ENCODE measurements at regions not wholly inside any gene's neighbourhood (a gene's known extent, or its start where the extent isn't known, plus 50 kb on each side); places are given as distances from the start of the nearest gene placed in this dataset.

GRCh38 chr7:79911420-79911819, 223.2 kb upstream of the GNAI1 start:
- Histone ChIP-seq H3K9me3 (peaks cover 0 to 7% (median 2%) of the 10 kb centered on the region in 3 donors), H3K27ac (no peak overlapping the region), H3K4me1 (no peaks in the 10 kb centered on the region), H3K36me3 (no peaks in the 10 kb centered on the region), H3K27me3 (no peaks in the 10 kb centered on the region), H3K4me3 (no peak overlapping the region)
- DNase-seq: no peak
- TF ChIP-seq, protein P1, sequence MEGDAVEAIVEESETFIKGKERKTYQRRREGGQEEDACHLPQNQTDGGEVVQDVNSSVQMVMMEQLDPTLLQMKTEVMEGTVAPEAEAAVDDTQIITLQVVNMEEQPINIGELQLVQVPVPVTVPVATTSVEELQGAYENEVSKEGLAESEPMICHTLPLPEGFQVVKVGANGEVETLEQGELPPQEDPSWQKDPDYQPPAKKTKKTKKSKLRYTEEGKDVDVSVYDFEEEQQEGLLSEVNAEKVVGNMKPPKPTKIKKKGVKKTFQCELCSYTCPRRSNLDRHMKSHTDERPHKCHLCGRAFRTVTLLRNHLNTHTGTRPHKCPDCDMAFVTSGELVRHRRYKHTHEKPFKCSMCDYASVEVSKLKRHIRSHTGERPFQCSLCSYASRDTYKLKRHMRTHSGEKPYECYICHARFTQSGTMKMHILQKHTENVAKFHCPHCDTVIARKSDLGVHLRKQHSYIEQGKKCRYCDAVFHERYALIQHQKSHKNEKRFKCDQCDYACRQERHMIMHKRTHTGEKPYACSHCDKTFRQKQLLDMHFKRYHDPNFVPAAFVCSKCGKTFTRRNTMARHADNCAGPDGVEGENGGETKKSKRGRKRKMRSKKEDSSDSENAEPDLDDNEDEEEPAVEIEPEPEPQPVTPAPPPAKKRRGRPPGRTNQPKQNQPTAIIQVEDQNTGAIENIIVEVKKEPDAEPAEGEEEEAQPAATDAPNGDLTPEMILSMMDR (IDR thresholded peaks at IDR 0.05): no peak
- intact Hi-C loops (cut with DNase I; ENCODE audit: low total_unique reads): no loop called here

DNA sequence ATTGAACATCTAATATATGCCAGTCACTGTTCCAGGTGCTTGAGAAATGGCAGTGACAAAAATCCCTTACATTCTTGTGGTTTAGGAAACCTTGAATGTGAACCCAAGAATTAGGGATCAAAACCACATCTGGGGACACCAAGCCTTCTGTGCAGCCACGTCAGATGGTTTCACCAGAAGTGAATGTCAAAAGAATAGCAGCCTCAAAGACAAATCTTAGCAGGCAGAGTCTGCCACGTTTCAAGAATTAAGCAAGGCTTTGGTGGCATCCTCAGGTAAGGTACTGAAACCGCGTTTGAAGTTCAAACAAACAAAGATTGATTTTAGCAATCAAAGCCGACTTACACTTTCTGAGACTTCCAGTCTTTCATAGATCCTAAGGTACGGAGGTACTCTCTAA, 225.5 kb upstream of the GNAI1 start:
- H3K36me3 ChIP-seq: no peaks in the 10 kb centered on the region
- intact Hi-C loops (cut with DNase I; ENCODE audit: low total_unique reads): no loop called here
- no peak overlapping the region for H3K27ac ChIP-seq
- H3K27me3 ChIP-seq: no peaks in the 10 kb centered on the region
- DNase-seq: no peak
- TF ChIP-seq, protein P1 (IDR thresholded peaks at IDR 0.05): no peak
- no peaks in the 10 kb centered on the region for H3K9me3 ChIP-seq
- no peak overlapping the region for H3K4me3 ChIP-seq
- no peaks in the 10 kb centered on the region for H3K4me1 ChIP-seq

DNA sequence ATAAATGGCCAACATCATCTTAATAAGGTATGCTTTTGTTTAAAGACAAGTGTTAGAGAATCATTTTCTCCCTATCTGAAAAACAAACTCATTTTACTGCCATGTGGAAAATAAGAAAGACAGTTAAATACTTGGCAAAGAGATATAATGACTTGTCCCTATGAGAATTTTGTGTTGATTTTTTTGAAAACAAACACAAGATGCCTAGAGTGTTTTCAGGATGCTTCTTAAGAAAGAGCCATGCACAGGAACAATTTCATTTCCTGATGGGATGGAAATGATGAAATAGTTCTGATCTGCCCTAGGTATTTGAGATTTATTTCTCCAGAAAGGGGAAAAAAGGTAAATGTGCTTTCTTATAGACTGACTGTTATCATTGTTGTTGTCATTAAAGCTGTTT, 237.5 kb upstream of the GNAI1 start:
- H3K4me3 ChIP-seq: no peak overlapping the region

DNA sequence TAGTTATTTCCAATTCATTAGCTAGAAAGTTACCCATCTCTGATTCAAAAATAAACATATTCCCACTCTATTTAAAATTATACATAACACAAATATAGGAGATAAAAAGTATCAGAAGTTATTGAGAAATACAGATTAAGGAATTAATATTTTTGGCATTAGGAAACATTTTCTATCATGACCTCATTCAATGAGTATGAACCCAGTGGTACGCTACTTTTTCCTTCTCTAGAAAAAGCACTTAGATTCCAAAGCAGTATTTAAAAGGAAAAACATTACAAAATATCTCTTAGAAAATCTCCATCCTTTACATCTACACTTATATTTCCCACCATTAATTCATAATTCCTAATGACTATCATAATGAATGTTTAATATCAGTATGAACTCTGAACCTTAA, 240.6 kb upstream of the GNAI1 start:
- TF ChIP-seq, protein P1 (IDR thresholded peaks at IDR 0.05): no peak
- no peaks in the 10 kb centered on the region for H3K27me3 ChIP-seq
- no peaks in the 10 kb centered on the region for H3K36me3 ChIP-seq
- DNase-seq: no peak
- H3K4me3 ChIP-seq: no peak overlapping the region
- no peak overlapping the region for H3K27ac ChIP-seq
- H3K4me1 ChIP-seq: peaks cover 0 to 16% (median 0%) of the 10 kb centered on the region in 4 donors
- H3K9me3 ChIP-seq: no peaks in the 10 kb centered on the region
- intact Hi-C loops (cut with DNase I; ENCODE audit: low total_unique reads): no loop called here

More for the DNA sequence above, 237.5 kb upstream of the GNAI1 start:
- Histone ChIP-seq H3K4me1 (peaks cover 0 to 16% (median 0%) of the 10 kb centered on the region in 4 donors), H3K36me3 (no peaks in the 10 kb centered on the region), H3K27ac (no peak overlapping the region), H3K27me3 (no peaks in the 10 kb centered on the region), H3K9me3 (no peaks in the 10 kb centered on the region)
- intact Hi-C loops (cut with DNase I; ENCODE audit: low total_unique reads): no loop called here
- TF ChIP-seq, protein P1 (IDR thresholded peaks at IDR 0.05): no peak
- no peak for DNase-seq

GRCh38 chr7:79882922-79883321, 251.7 kb upstream of the GNAI1 start:
- intact Hi-C loops (cut with DNase I; ENCODE audit: low total_unique reads): no loop called here
- TF ChIP-seq, protein P1 (IDR thresholded peaks at IDR 0.05): no peak
- Histone ChIP-seq H3K27ac (no peak overlapping the region), H3K4me3 (no peak overlapping the region), H3K27me3 (no peaks in the 10 kb centered on the region), H3K4me1 (no peaks in the 10 kb centered on the region), H3K36me3 (no peaks in the 10 kb centered on the region), H3K9me3 (no peaks in the 10 kb centered on the region)
- no peak for DNase-seq

- TF ChIP-seq, protein P1 (IDR thresholded peaks at IDR 0.05): no peak
- Histone ChIP-seq H3K9me3 (no peaks in the 10 kb centered on the region), H3K4me3 (no peak overlapping the region), H3K4me1 (no peaks in the 10 kb centered on the region), H3K27ac (no peak overlapping the region), H3K27me3 (no peaks in the 10 kb centered on the region), H3K36me3 (no peaks in the 10 kb centered on the region)
- intact Hi-C loops (cut with DNase I; ENCODE audit: low total_unique reads): no loop called here
- no peak for DNase-seq
Measured at GRCh38 chr7:79880312-79880711, 254.3 kb upstream of the GNAI1 start.

All from tibial artery (tissue), 4 donors.